Suprapubic skin (tissue), 4 donors: ENCODE measurements at regions not wholly inside any gene's neighbourhood (a gene's known extent, or its start where the extent isn't known, plus 50 kb on each side); places are given as distances from the start of the nearest gene placed in this dataset.
A peak's percentile ranks its signal among the peaks of the same experiment; 100 is the strongest.

Source experiments
- DNase-seq, 2 donors: peaks; one replicate each; pipeline ENCODE4 v3.0.0-alpha.2; 2019; ENCODE audit warnings: low spot score in 2 of 2
- H3K27ac ChIP-seq: fragments of 200-600 bp; sonication (generic); one replicate; pipeline ENCODE4 v1.5.1; 2019
- H3K27me3 ChIP-seq: fragments of 200-600 bp; sonication (generic); one replicate; pipeline ENCODE4 v1.5.1; 2019
- H3K36me3 ChIP-seq: fragments of 200-600 bp; sonication (generic); one replicate; pipeline ENCODE4 v1.5.1; 2019
- H3K4me1 ChIP-seq: fragments of 200-600 bp; sonication (generic); one replicate; pipeline ENCODE4 v1.5.1; 2019
- H3K4me3 ChIP-seq: fragments of 200-600 bp; sonication (generic); one replicate; pipeline ENCODE4 v1.5.1; 2019; ENCODE audit warnings: mild to moderate bottlenecking
- H3K9me3 ChIP-seq: fragments of 200-600 bp; sonication (generic); one replicate; pipeline ENCODE4 v1.5.1; 2019
- CTCF ChIP-seq, 2 donors: fragments of 200-600 bp in 1 of 2; fragments of 450-650 bp in 1 of 2; sonication (generic) in 1 of 2; IDR thresholded peaks; one replicate each; pipeline ENCODE4 v1.5.1; 2016 to 2019; ENCODE audit warnings: antibody characterized with exemption in 2 of 2, mild to moderate bottlenecking in 1 of 2, moderate library complexity in 1 of 2
- EP300 ChIP-seq: sonication (generic); formaldehyde crosslinking; IDR thresholded peaks from one replicate; pipeline ENCODE4 v1.6.1; 2017; ENCODE audit warnings: antibody characterized with exemption
- POLR2A ChIP-seq, 2 donors: fragments of 450-650 bp; IDR thresholded peaks; one replicate each; pipeline ENCODE4 v1.6.1; 2017; ENCODE audit warnings: antibody characterized with exemption in 2 of 2, mild to moderate bottlenecking in 2 of 2, moderate library complexity in 2 of 2
- POLR2AphosphoS5 ChIP-seq, 3 donors: sonication (generic); formaldehyde crosslinking; IDR thresholded peaks; one replicate each; pipeline ENCODE4 v1.6.1; 2017; ENCODE audit warnings: antibody characterized with exemption in 3 of 3
- WGBS: methylation state at CpG from one replicate; pipeline ENCODE4 v1.1.5; 2018; 5-methylcytosine and 5-hydroxymethylcytosine counted together

- TF ChIP-seq CTCF (IDR thresholded peaks at IDR 0.05) (no peak), POLR2AphosphoS5 (IDR thresholded peaks at IDR 0.05) (peak in 2 of 3 donors; percentile 27 to 52)
- WGBS = 26% methylated on average over 21 of the region's 21 CpGs
These were observed 216.3 kb upstream of the ECI2 start for GRCh38 chr6:4351520-4352321.

GRCh38 chr6:4350567-4351519 is 215.5 kb upstream of the ECI2 start:
- 69% methylated on average over 9 of the region's 9 CpGs for WGBS
- H3K4me3 ChIP-seq = no peak overlapping the region
- H3K36me3 ChIP-seq = no peaks in the 10 kb centered on the region
- TF ChIP-seq EP300 (no peak), POLR2A (IDR thresholded peaks at IDR 0.05) (no peak), POLR2AphosphoS5 (IDR thresholded peaks at IDR 0.05) (no peak), CTCF (IDR thresholded peaks at IDR 0.05) (no peak)
- no peaks in the 10 kb centered on the region for H3K27me3 ChIP-seq
- no peak overlapping the region for H3K27ac ChIP-seq
- no peaks in the 10 kb centered on the region for H3K9me3 ChIP-seq
- DNase-seq = no peak
- H3K4me1 ChIP-seq = peaks cover 25% of the 10 kb centered on the region

More at GRCh38 chr6:4351520-4352321, 216.3 kb upstream of the ECI2 start:
- peak; percentile 72 to 82 for DNase-seq
- Histone ChIP-seq H3K4me1 (peaks cover 25% of the 10 kb centered on the region), H3K36me3 (no peaks in the 10 kb centered on the region), H3K27ac (peak overlapping the region; percentile 78), H3K9me3 (no peaks in the 10 kb centered on the region), H3K27me3 (no peaks in the 10 kb centered on the region), H3K4me3 (peak overlapping the region; percentile 36)

GRCh38 chr6:4349931-4350330 is 214.6 kb upstream of the ECI2 start:
- 94% methylated on average over 6 of the region's 6 CpGs for WGBS
- H3K4me1 ChIP-seq = peaks cover 25% of the 10 kb centered on the region
- H3K9me3 ChIP-seq = no peaks in the 10 kb centered on the region
- no peaks in the 10 kb centered on the region for H3K36me3 ChIP-seq
- H3K4me3 ChIP-seq = no peak overlapping the region
- no peak overlapping the region for H3K27ac ChIP-seq
- no peak for TF ChIP-seq POLR2A (IDR thresholded peaks at IDR 0.05)
- TF ChIP-seq CTCF (IDR thresholded peaks at IDR 0.05) = no peak
- no peak for TF ChIP-seq POLR2AphosphoS5 (IDR thresholded peaks at IDR 0.05)
- no peak for TF ChIP-seq EP300
- H3K27me3 ChIP-seq = no peaks in the 10 kb centered on the region
- DNase-seq = no peak

GRCh38 chr6:4349323-4349722 is 213.9 kb upstream of the ECI2 start:
- no peak for TF ChIP-seq EP300
- no peak for TF ChIP-seq POLR2A (IDR thresholded peaks at IDR 0.05)
- TF ChIP-seq CTCF (IDR thresholded peaks at IDR 0.05) = no peak
- H3K27ac ChIP-seq = no peak overlapping the region
- WGBS = 92% methylated on average over 11 of the region's 11 CpGs
- H3K27me3 ChIP-seq = no peaks in the 10 kb centered on the region
- H3K4me3 ChIP-seq = no peak overlapping the region
- H3K4me1 ChIP-seq = peaks cover 25% of the 10 kb centered on the region
- no peaks in the 10 kb centered on the region for H3K9me3 ChIP-seq
- no peak for DNase-seq
- H3K36me3 ChIP-seq = no peaks in the 10 kb centered on the region
